Panc1 (cell line): ENCODE measurements at regions not wholly inside any gene's neighbourhood (a gene's known extent, or its start where the extent isn't known, plus 50 kb on each side); places are given as distances from the start of the nearest gene placed in this dataset.

Source experiments
- ATAC-seq: fragments of 200-7000 bp; cut with Tn5 transposase; 2 replicates; pipeline ENCODE4 v1.9.1; 2020; ENCODE audit warnings: mild to moderate bottlenecking, moderate library complexity
- BruUV-seq: library from RNA; stranded (reverse); fragments of 400-500 nt; replicated peaks from 2 replicates; lab custom pipeline; 2021; lab: Mats Ljungman, UMichigan
- CTCF ChIA-PET: fragments of 300-600 bp; sonication (Branson Sonifier 250); formaldehyde crosslinking; loops from one replicate; lab custom pipeline; 2022; ENCODE audit warnings: antibody characterized with exemption; lab: Charles Lee
- POLR2A ChIA-PET: fragments of 300-600 bp; sonication (Branson Sonifier 250); formaldehyde crosslinking; loops from one replicate; lab custom pipeline; 2022; ENCODE audit warnings: antibody characterized with exemption; lab: Charles Lee
- DNase-seq: peaks from one replicate; pipeline ENCODE4 v3.0.0-alpha.2; 2010; ENCODE audit warnings: low read depth, low spot score
- H3K27ac ChIP-seq: 2 replicates; pipeline ENCODE4 v1.5.1; 2011; ENCODE audit warnings: mild to moderate bottlenecking, low read length, inconsistent platforms
- H3K27me3 ChIP-seq: fragments of 200-500 bp; sonication (Bioruptor generic); 2 replicates; pipeline ENCODE4 v1.6.0; 2014; ENCODE audit warnings: low read length, inconsistent platforms; ENCODE audit not compliant: control insufficient read depth, insufficient read depth
- H3K36me3 ChIP-seq: fragments of 200-500 bp; sonication (Bioruptor generic); 2 replicates; pipeline ENCODE4 v1.5.1; 2014; ENCODE audit warnings: inconsistent platforms, mild to moderate bottlenecking, low read length, moderate library complexity; ENCODE audit not compliant: control insufficient read depth, insufficient read depth
- H3K4me1 ChIP-seq: 2 replicates; pipeline ENCODE4 v1.5.1; 2011; ENCODE audit warnings: inconsistent platforms, mild to moderate bottlenecking, low read length, moderate library complexity; ENCODE audit not compliant: control insufficient read depth, insufficient read depth
- H3K4me3 ChIP-seq, 2 experiments: 2 replicates each; pipeline ENCODE4 v1.5.1; 2011 to 2012; ENCODE audit warnings: low read depth in 2 of 2, low read length in 2 of 2, mild to moderate bottlenecking in 2 of 2, inconsistent platforms in 1 of 2, moderate library complexity in 1 of 2
- H3K9me3 ChIP-seq: fragments of 200-500 bp; sonication (Bioruptor generic); 2 replicates; pipeline ENCODE4 v1.5.1; 2014; ENCODE audit warnings: low read depth, mild to moderate bottlenecking, inconsistent platforms, low read length, moderate library complexity; ENCODE audit not compliant: control insufficient read depth, insufficient read depth
- CTCF ChIP-seq: fragments of 450-650 bp; IDR thresholded peaks from 2 replicates; pipeline ENCODE4 v1.5.1; 2017; ENCODE audit warnings: mild to moderate bottlenecking
- POLR2AphosphoS5 ChIP-seq: IDR thresholded peaks from 2 replicates; pipeline ENCODE4 v1.6.1; 2012; ENCODE audit warnings: mild to moderate bottlenecking, low read depth, low read length, moderate library complexity
- REST ChIP-seq, 2 experiments: IDR thresholded peaks; 2 replicates each; pipeline ENCODE4 v1.6.1; 2011 to 2012; ENCODE audit warnings: low read depth in 2 of 2, control low read depth in 1 of 2, low read length in 1 of 2, mild to moderate bottlenecking in 1 of 2, moderate library complexity in 1 of 2; ENCODE audit not compliant: insufficient read depth in 1 of 2
- SIN3A ChIP-seq: IDR thresholded peaks from 2 replicates; pipeline ENCODE4 v1.6.1; 2012; ENCODE audit warnings: low read depth, mild to moderate bottlenecking, low read length, moderate library complexity, borderline replicate concordance; ENCODE audit not compliant: insufficient read depth
- TCF7L2 ChIP-seq: IDR thresholded peaks from 2 replicates; pipeline ENCODE4 v1.6.1; 2011; ENCODE audit warnings: mild to moderate bottlenecking, low read depth, low read length, inconsistent platforms
- in situ Hi-C: cut with HindIII; loops from 2 replicates; pipeline ENCODE4 v1.10.0; 2016; ENCODE audit warnings: low sequenced_read_pairs, low pct_unique_long_range_greater_than_20kb
- intact Hi-C: fragments of 100-400 bp; cut with micrococcal nuclease; formaldehyde crosslinking; loops from one replicate; pipeline ENCODE4 v1.10.0; 2022; ENCODE audit not compliant: unreplicated experiment

- no peaks in the 10 kb centered on the region for H3K4me1 ChIP-seq
- intact Hi-C loops, result no loop called here
- TF ChIP-seq SIN3A (no peak), REST (IDR thresholded peaks at IDR 0.05; ENCODE audit: insufficient read depth in 1 of 2, low read depth in 2 of 2, low read length in 1 of 2) (no peak), TCF7L2 (no peak), POLR2AphosphoS5 (no peak), CTCF (no peak)
- no peaks in the 10 kb centered on the region; the same call in 1 of the 2 replicates for H3K36me3 ChIP-seq
- H3K9me3 ChIP-seq, result no peaks in the 10 kb centered on the region
- ATAC-seq (no peak), DNase-seq (no peak)
- H3K27me3 ChIP-seq, result no peaks in the 10 kb centered on the region
- BruUV-seq, result no TSS peak
- in situ Hi-C loops, result no loop called here
- H3K27ac ChIP-seq, result no peak overlapping the region
- ChIA-PET POLR2A (no interaction called here), CTCF (no interaction called here)
- H3K4me3 ChIP-seq, result no peak overlapping the region
These were observed 132.3 kb upstream of the NR3C2 start for GRCh38 chr4:148574502-148574901.

- BruUV-seq, result no TSS peak
- ATAC-seq, result no peak
- in situ Hi-C loops (no loop called here), intact Hi-C loops (no loop called here)
- DNase-seq, result no peak
- no peaks in the 10 kb centered on the region for H3K27me3 ChIP-seq
- no peak for TF ChIP-seq CTCF
- no peak for TF ChIP-seq SIN3A
- no peak for TF ChIP-seq POLR2AphosphoS5
- no peaks in the 10 kb centered on the region; the same call in 1 of the 2 replicates for H3K36me3 ChIP-seq
- no peaks in the 10 kb centered on the region for H3K9me3 ChIP-seq
- ChIA-PET CTCF (no interaction called here), POLR2A (no interaction called here)
- no peaks in the 10 kb centered on the region for H3K4me1 ChIP-seq
- no peak overlapping the region for H3K27ac ChIP-seq
- H3K4me3 ChIP-seq, result no peak overlapping the region
These were observed 131.9 kb upstream of the NR3C2 start for GRCh38 chr4:148574066-148574465.
